HG03378 (cell line): ENCODE measurements at regions not wholly inside any gene's neighbourhood (a gene's known extent, or its start where the extent isn't known, plus 50 kb on each side); places are given as distances from the start of the nearest gene placed in this dataset.

ENCODE experiments used
- ATAC-seq: cut with Tn5 transposase; IDR thresholded peaks from one replicate; pipeline ENCODE4 v1.9.1; 2021; ENCODE audit warnings: mild to moderate bottlenecking, moderate library complexity; ENCODE audit not compliant: unreplicated experiment

DNA sequence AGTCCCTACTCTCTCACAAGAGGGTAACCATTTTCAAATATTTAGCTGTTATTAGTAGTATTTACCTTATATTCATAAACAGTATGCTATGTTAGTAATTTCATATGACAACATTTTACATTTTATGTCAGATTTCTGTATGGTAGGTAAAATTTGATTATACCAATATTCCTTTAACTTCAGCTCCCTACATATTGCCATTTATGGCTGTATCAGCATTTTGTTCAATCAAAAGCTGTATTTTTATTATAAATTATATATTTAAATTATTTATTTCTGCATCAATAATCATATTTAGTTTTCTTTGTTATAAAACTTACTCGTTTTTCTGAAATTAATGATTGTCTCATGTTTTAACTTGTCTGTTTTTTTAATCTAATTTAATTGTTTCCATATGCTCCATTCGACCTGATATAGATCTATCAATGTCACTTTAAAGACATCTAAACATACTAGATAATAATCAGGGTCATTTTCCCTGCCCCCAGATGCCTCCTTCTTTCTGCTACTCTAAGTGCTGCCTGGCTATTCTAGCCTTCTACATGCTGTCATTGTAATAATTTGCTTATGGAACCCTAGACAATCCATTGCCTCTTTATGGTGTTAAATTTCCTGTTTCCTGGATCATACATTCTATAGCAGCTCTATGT is 1976.7 kb upstream of the ADGRL3 start:
- no peak for ATAC-seq

DNA sequence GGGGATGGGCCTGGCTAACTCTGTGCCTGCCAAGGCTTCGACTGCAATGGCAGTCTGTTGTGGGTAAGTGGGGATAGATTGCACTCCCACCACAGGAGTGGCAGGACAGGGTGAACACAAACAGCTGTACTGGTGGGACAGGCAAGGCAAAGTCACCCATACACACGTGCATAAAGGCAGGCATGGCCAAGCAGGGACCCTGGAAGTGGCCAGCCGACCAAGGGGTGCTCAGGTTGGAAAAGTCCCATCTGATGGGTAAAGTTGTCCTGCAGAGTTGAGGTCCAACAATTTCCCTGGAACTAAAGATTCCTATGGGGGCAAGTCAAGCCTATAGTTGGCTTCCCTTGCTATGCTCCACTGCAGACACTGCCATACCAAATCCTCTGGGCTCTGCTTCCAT is 1961.9 kb upstream of the ADGRL3 start:
- no peak for ATAC-seq

DNA sequence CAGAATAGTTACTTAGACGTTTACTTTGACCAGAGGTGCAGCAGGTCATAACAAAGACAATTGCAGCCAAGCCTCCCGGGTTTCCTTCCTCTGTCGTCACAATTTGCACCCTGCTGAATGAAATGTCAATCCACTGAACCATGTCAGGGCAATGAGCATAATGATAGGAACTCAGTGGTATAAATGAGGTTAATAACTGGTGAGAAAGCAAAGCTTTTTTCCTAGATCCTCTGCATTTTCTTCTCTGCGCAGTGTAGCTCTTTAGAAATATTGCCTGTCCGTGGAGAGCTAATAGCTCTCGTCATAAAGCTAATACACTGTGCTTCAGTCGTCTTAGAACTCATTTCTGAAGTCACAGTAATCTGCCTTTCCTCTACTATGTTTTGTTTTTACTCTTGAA is 1960.1 kb upstream of the ADGRL3 start:
- no peak for ATAC-seq

DNA sequence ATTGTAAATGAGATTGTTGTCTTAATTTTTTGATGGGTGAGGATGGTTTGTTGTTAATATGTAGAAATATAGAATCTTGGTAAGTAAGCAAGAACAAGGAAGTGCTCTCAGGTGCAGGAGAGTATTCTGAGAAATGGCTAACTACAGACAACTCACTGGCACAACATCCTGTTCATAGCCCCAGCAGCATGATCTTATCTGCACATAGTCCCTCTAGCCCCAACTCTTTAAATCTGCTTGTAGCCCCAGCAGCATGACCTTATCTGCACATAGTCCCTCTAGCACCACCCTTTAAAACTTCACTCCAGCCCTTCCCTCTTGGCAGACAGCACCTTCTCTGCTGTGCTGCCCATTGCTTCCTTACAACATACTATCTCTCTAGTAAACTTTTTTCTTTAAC is 1957.1 kb upstream of the ADGRL3 start:
- ATAC-seq, result no peak

DNA sequence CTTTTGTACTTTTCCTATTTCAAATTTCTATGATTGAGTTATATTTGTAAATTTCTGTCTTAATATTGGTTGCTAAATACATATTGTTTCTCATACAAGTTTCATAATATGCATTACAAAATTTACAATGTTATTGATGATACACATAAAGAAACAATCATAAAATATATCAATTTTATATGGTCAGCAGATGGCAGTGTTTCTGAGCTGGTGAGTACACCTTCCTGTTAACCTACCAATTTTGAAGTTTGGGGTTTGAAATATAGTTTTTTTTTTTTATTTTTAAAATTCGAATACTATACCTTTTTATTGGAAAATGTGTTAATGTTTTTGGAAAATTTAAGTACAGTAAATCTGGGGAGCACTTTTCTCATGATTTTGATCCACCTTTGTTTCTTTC is 1953.1 kb upstream of the ADGRL3 start:
- no peak for ATAC-seq

DNA sequence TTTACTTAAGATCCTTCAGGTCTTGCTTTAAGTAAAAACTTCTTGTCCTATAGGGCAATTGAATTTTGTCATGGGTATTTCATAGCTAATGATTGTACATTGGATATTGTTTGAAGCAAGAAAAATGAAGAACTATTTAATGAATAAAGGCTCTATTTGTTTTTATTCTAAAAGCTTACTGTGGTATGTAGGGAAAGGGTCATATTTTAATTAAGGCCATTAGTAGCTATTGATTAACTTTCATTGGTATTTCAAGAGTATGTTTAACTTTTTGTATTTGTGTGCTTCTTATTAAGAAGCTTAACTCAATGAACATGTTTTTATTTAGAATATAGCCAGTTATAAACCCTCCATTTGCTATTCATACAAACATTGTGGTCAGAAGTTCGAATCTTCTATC is 1951.8 kb upstream of the ADGRL3 start:
- no peak for ATAC-seq

DNA sequence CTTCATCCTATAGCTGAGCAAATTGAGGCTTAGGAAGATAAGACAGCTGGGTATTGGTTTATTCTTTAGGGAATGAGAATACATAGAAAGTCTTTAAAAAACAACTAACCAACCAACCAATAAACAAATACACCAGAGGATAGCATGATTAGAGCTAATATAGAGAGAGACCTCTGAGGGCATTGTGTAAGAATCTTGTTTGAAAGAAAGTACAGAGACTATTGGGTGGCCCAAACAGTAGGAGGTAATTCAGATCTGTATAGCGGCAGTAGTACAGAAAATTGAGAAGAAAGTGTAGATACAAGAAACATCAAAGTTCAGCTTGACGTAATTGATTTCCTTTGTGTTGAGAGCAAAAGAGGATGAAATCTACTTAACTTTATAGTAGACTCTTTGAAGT is 1951.0 kb upstream of the ADGRL3 start:
- ATAC-seq, result no peak

DNA sequence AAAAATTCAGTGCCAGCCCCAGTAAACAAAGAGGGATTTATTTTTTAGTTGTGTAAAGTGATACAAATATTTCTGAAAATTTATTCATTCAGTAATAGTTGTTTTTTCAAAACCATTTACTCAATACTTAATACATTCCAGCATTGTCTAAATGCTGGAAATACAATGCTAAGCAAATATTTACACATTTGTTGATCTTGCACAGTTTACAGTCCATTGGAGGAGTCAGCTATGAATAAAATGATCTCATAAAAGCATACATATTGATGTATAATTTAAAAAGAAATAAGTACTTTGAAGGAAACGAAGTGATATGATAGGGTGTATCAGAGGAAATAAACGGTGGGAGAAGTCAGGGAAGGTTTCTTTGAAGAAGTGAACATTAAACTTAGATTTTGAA is 1942.1 kb upstream of the ADGRL3 start:
- ATAC-seq, result no peak

DNA sequence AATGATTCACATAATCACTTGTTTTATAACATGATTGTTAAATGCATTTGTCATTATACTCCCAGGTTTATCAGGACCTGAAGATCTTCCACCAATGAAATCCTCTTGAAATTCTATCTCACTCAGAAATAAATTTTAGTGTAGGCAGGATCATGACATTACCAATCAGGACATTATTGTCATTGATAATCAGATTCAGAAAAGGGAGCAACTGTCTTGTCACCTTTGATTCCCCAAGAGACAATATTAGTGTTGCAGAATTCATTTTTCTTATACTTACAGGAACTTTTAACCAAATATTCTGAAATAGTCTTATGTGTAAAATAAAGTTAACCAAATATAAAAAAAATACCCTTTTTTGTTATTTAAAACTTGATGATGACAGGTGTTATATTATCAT is 1892.5 kb upstream of the ADGRL3 start:
- no peak for ATAC-seq

DNA sequence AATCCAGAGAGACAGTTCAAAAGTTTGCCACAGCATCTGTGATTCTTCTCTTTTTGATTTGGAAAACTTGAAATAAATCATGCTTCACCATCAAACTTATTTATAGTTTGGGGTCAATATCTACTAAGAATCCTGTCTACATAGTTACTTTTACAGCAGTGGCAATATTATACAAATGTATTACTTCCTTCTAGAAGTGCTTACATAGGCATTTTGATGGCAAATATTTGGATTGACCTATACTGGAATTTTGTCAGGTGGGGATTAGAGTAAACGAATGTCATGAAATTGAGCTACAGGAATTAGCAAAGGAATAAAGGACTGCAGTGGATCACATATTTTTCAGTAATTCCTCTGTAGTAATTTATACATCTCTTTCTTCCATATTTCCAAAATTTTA is 1885.5 kb upstream of the ADGRL3 start:
- no peak for ATAC-seq

DNA sequence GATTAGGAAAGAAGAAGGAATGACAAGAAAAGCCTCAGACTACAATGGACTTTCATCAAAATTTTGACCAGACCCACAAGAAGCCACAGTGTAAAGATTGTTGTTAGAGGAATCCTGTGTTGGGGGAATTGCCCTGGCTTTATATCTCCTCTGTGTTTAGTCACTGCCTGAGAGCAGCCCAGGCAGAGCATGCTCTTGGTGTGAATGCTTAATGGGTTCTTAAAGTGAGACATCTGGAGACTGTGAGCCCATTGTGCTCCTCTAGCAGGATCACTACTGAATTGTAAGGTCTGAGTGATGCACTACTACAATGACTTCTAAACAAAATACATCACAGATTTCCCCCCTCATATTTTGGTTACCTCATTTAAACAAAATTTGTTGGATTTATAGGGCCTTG is 1860.5 kb upstream of the ADGRL3 start:
- ATAC-seq, result no peak

DNA sequence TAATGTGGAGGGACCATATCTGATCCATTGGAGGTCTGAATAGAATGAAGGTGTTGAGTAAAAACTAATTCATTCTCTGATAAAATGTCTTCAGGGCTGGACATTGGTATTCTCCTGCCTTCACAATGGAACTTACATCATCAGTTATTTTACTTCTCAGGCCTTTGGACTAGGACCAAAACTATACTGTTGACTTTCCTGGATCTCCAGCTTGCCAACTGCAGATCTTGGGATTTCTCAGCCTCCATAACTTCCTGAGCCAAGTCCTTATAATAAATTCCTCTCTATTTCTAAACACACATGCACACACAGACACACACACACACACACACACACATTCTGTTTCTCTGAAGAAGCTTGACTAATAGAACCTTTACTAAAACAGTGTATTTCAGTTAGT is 1858.6 kb upstream of the ADGRL3 start:
- no peak for ATAC-seq

DNA sequence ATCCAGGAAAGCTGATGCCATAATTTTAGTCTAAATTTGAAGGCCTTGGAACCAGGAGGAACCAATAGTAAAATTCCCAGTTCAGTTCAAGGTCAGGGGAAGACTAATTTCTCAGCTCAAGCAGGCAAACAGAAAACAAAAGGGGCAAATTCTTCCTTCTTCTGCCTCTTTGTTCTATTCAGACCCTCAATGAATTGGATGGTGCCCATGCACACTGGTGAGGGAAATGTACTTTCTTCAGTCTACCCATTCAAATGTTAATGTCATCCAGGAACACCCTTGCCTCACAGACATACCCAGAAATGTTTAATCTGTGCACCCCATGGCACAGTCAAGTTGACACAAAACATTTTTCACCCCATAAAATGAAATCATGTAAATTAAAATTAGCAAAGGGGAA is 1851.2 kb upstream of the ADGRL3 start:
- no peak for ATAC-seq

DNA sequence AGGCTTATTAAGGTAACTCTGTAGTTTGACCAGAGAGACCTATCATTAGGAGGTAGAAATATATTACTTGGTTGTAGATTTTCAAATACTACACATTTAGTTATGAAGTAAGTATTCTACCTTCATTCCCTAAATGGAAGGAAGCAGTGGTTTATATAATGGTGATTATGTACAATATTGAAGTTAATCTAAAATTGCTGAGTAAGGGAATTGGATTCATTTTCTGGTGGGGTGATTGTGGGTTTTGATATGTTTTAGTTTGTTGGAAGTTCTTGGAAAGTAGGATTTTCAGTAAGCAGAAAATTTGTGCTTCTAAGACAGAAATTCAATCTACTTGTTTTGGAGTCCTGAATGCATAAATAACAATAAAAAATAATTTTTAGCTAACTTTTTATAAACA is 1830.9 kb upstream of the ADGRL3 start:
- ATAC-seq, result no peak

DNA sequence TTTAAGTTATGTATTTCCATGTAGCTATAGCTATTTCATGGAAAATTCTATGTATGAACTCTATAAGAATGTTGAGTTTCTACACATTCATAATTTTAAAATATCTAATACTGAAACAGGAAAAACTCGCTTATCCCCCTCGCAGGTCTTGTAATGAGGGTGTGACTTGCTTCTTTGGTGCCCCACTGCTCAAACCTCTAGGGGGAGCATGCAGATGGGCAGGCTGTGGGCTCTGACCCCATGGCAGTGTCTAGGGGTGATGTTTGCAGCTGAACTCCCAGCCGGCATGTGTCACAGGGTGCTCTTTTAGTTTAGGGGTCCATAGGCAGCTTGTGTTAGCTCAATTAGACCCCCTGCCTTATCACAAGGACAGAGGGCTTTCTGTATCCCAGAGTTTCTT is 1825.7 kb upstream of the ADGRL3 start:
- no peak for ATAC-seq

DNA sequence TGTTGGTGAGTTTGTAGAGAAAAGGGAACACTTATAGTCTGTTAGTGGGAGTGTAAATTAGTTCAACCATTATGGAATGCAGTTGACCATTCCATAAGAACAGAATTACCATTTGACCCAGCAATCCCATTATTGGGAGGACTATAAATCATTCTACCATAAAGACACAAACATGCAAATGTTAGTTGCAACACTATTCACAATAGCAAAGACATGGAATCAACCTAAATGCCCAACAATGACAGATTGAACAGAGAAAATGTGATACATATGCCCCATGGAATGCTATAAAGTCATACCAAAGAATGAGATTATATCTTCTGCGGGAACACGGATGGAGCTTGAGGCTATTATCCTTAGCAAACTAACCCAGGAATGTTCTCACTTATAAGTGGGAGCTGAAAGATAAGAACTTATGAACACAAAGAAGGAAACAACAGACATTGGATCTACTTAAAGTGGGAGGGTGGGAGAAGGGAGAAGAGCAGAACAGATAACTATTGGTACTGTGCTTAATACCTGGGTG is 1819.2 kb upstream of the ADGRL3 start:
- no peak for ATAC-seq

DNA sequence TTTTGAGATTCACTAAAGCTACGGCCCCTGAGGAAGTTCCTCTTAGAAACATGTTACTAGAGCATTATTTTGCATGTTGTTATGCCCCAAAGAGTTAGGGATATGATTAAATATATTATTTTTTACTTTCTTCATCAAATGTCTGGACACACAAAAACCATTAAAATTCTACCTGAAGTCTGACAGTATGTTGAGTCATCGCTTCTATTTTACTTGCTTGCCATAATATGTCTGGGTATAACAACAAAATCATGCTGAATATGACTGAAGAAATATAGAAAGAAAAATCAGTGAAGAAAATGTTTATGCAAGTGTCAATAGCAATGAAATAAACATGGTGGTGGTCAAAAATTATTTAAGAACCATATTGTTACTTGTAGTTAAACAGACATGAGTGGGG is 1818.5 kb upstream of the ADGRL3 start:
- ATAC-seq, result no peak

DNA sequence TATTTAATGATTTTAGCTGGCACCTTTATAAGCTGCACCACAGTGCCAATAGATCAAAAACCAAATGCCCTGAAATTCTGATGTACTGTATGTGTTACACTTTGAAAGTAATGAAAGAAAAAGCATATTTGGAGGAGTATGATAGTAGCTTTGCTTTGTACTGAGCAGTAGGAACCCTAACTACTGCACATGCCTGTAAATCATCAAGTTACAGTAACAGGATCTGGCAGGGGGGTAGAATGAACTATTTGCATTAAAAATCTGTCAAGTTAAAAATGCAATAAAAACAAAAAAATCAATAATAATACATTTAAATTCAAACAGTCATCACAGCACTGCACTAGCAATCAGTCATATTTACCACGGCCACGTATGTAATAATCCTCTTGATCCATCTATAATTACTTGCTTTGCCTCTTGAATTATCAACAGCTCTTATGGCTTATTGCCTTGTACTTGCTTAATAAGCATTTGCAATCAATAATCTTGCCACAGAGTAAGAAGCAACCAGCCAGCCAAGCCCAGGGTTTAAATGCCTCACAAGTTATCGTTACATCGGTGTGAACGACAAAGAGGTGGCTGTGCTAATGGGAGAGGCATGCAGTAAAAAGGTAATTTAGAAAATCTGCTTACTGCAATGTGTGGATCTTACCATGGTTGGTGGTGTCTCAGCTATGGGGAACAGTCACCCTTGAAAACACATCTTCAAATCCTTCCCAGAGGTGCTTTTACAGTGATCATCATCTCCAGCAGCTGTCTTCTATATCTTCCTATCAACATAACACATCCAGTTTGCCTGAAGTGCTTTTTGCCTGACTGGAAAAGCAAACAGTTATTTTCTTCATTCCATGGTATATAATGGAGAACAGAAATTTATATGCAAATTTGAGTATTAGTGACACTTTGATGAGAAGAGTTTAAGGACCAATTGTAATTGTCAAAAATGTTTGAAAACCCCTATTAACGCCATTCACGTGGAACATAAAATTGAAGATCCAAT is 1812.1 kb upstream of the ADGRL3 start:
- ATAC-seq, result no peak

DNA sequence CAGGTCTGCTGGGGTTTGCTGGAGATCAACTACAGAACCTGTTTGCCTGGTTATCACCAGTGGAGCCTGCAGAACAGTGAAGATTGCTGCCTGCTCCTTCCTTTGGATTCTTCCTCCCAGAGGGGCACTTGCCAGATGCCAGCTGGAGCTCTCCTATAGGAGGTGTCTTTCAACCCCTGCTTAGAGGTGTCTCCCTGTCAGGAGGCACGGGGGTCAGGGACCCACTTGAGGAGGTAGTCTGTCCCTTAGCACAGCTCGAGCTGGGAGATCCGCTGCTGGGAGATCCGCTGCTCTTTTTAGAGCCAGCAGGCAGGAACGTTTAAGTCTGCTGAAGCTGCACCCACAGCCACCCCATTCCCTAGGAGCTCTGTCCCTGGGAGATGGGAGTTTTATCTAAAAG is 1806.3 kb upstream of the ADGRL3 start:
- no peak for ATAC-seq

DNA sequence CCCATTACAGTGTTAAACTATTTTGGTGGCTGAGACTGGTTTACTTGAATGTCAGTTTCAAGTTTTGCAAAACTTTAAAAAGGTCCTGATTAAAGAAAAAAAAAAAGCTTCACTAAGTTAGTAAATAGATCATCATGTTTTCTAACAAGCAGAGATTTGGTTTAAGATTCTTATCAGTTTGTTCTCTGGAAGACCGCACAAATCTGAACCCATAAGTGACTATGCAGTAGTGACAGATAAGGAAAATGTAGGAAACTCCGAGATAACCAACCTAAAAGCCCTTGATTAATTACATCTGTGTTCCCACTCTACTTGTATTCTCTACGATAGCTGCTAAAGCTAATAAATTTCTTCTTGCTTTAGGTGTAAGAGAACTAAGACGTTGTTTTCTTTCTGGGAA is 1799.8 kb upstream of the ADGRL3 start:
- ATAC-seq, result no peak

DNA sequence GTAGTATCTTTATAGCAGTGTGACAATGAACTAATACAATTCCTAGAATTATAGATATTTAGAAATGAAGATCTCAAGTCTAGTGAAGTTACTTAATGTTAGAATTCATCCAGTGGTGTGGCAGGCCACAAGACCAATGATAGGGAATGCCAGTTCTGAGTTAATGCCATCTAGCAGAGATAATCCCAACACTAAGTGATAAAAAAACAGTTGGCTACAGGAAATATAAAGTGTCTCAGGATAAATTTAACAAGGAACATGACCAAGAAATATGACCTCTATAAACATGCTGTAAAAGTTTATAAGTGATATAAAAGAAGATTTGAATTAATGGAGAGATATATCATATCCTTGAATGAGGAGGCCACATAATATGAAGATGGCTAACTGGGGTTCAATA is 1790.5 kb upstream of the ADGRL3 start:
- no peak for ATAC-seq

DNA sequence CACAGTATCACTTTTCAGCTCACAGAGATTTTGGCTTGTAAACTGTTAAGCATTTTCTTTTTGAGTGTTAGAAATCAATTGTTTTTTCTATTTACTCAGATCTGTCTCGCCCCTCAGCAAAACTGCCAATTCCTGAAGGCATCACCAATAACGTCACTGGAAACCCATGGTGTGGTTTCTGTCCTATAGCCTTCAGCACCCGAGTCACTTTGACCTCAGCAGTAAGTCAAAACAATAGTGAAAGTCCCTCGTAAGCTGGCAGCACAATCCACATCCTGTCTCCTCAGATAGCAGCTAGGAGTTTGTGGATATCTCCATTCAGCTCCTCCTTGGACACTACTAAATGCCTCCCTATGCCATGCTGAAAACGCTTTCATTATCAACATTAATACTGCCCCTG is 1787.4 kb upstream of the ADGRL3 start:
- no peak for ATAC-seq
